K562 (cell line): ENCODE measurements at regions not wholly inside any gene's neighbourhood (a gene's known extent, or its start where the extent isn't known, plus 50 kb on each side); places are given as distances from the start of the nearest gene placed in this dataset.

ENCODE experiments used
- BMI1 ChIP-seq: fragments of 150-350 bp; IDR thresholded peaks from 2 replicates; pipeline ENCODE4 v1.6.1; 2014; ENCODE audit warnings: low read length
- CAMTA2 ChIP-seq: fragments of 250-450 bp; sonication (Bioruptor Pico); conservative IDR thresholded peaks from 2 replicates; pipeline ENCODE4 v1.5.1; 2022
- CBX3 ChIP-seq, 2 experiments: IDR thresholded peaks; 1 replicate in 1 of 2; 2 replicates in 1 of 2; pipeline ENCODE4 v1.6.1; 2012; ENCODE audit warnings: inconsistent platforms in 2 of 2, low read length in 2 of 2, borderline replicate concordance in 1 of 2, control low read depth in 1 of 2
- FOXP1 ChIP-seq: sonication (generic); formaldehyde crosslinking; IDR thresholded peaks from 2 replicates; pipeline ENCODE4 v1.8.0; 2022; ENCODE audit warnings: mild to moderate bottlenecking, missing genetic modification reagents
- HDAC1 ChIP-seq, 2 experiments: fragments of 450-650 bp; IDR thresholded peaks; 2 replicates each; pipeline ENCODE4 v1.6.1; 2016 to 2017; ENCODE audit warnings: inconsistent platforms in 1 of 2, mild to moderate bottlenecking in 1 of 2, moderate library complexity in 1 of 2
- KDM4B ChIP-seq, 2 experiments: fragments of 450-650 bp in 1 of 2; sonication (generic) in 1 of 2; IDR thresholded peaks; 2 replicates each; pipeline ENCODE4 v1.6.1; 2016 to 2017; ENCODE audit warnings: borderline replicate concordance in 2 of 2, antibody characterized with exemption in 1 of 2, low read depth in 1 of 2, mild to moderate bottlenecking in 1 of 2
- L3MBTL2 ChIP-seq: fragments of 450-650 bp; IDR thresholded peaks from 2 replicates; pipeline ENCODE4 v1.6.1; 2016; ENCODE audit warnings: mild to moderate bottlenecking, moderate library complexity
- MCM2 ChIP-seq: fragments of 450-650 bp; IDR thresholded peaks from 2 replicates; pipeline ENCODE4 v1.6.1; 2017; ENCODE audit warnings: low read depth, mild to moderate bottlenecking
- NEUROD1 ChIP-seq: fragments of 150-350 bp; IDR thresholded peaks from 2 replicates; pipeline ENCODE4 v1.6.1; 2014; ENCODE audit warnings: borderline replicate concordance, low read length, low read depth; ENCODE audit not compliant: partially characterized antibody
- NFXL1 ChIP-seq: fragments of 450-650 bp; formaldehyde crosslinking; IDR thresholded peaks from 2 replicates; pipeline ENCODE4 v1.4.0; 2021; ENCODE audit warnings: mild to moderate bottlenecking
- NFYB ChIP-seq: IDR thresholded peaks from 2 replicates; pipeline ENCODE4 v1.6.1; 2011; ENCODE audit warnings: mild to moderate bottlenecking, moderate library complexity; ENCODE audit not compliant: insufficient read length; ENCODE audit errors: extremely low read depth
- RAD21 ChIP-seq, 2 experiments: fragments of 250-450 bp in 1 of 2; fragments of 450-650 bp in 1 of 2; sonication (Bioruptor Pico) in 1 of 2; formaldehyde crosslinking in 1 of 2; IDR thresholded peaks in 1 of 2; conservative IDR thresholded peaks in 1 of 2; 2 replicates each; pipeline versions ENCODE4 v1.4.0 to v1.8.0; 2020 to 2022; ENCODE audit warnings: mild to moderate bottlenecking in 2 of 2, moderate library complexity in 1 of 2
- RBM17 ChIP-seq: fragments of 200-400 bp; formaldehyde crosslinking; IDR thresholded peaks from 2 replicates; pipeline ENCODE4 v1.6.1; 2017; ENCODE audit warnings: low read depth, mild to moderate bottlenecking, low read length, borderline replicate concordance
- SMAD2 ChIP-seq: fragments of 150-350 bp; IDR thresholded peaks from 2 replicates; pipeline ENCODE4 v1.6.1; 2014; ENCODE audit warnings: low read depth, mild to moderate bottlenecking, low read length
- SMAD3 ChIP-seq: fragments of 450-650 bp; formaldehyde crosslinking; conservative IDR thresholded peaks from 2 replicates; pipeline ENCODE4 v1.4.0; 2020; ENCODE audit warnings: mild to moderate bottlenecking
- TAF9B ChIP-seq: fragments of 450-650 bp; IDR thresholded peaks from 2 replicates; pipeline ENCODE4 v1.6.1; 2018; ENCODE audit warnings: mild to moderate bottlenecking; ENCODE audit not compliant: partially characterized antibody
- WHSC1 ChIP-seq: IDR thresholded peaks from one replicate; pipeline ENCODE4 v1.6.1; 2012; ENCODE audit warnings: low read length, control low read depth, inconsistent platforms
- ZBTB17 ChIP-seq: fragments of 450-650 bp; formaldehyde crosslinking; IDR thresholded peaks from 2 replicates; pipeline ENCODE4 v1.4.0; 2020; ENCODE audit warnings: mild to moderate bottlenecking
- ZNF12 ChIP-seq: sonication (generic); formaldehyde crosslinking; IDR thresholded peaks from 2 replicates; pipeline ENCODE4 v1.4.0; 2020; ENCODE audit warnings: mild to moderate bottlenecking, missing genetic modification reagents
- ZNF57 ChIP-seq: fragments of 450-650 bp; formaldehyde crosslinking; IDR thresholded peaks from 2 replicates; pipeline ENCODE4 v1.4.0; 2020; ENCODE audit warnings: mild to moderate bottlenecking, moderate library complexity
- TF ChIP-seq, protein P1 (sequence below): fragments of 450-650 bp; IDR thresholded peaks from 2 replicates; pipeline ENCODE4 v1.6.1; 2016; ENCODE audit warnings: missing biosample characterization, missing genetic modification characterization
- TF ChIP-seq, protein P2 (sequence below), 3 experiments: IDR thresholded peaks in 2 of 3; conservative IDR thresholded peaks in 1 of 3; 2 replicates each; pipeline ENCODE4 v1.5.1; 2011 to 2012; ENCODE audit warnings: low read length in 3 of 3, mild to moderate bottlenecking in 3 of 3, control low read depth in 2 of 3, improper control_type of control experiment in 1 of 3, inconsistent platforms in 1 of 3, low read depth in 1 of 3, mixed read lengths in 1 of 3, moderate library complexity in 1 of 3; ENCODE audit not compliant: insufficient read depth in 2 of 3
- TF ChIP-seq, protein P3 (sequence below): fragments of 450-650 bp; IDR thresholded peaks from 2 replicates; pipeline ENCODE4 v1.6.1; 2017; ENCODE audit warnings: antibody characterized with exemption, mild to moderate bottlenecking

DNA sequence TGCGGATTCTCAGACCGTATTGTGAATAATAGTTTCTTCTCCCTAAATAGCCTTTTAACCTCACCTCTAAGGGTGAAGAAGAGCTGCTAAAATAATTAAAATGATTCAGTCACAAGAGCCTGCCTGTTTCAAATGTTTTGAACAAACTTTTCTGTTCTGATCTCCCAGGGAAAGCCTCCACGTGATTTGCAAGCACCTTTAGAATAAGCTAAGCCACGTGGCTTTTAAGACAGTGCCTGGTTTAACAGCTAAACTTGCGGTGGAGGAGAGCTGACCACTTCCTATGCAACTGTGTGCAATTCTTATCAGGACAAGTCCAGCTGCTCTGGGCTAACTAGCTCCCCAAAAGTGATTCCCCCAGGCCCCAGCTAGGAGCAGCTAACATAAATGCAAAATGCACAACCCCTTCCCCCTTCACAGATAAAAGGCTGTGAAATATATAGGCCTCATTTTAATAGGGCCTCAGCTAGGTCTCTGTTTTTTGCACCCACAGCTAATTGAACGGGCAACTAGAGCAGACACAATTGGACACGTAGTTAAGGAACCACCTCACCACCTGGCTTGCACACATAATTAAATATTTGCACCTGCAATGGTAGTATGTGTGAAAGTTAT is 401.2 kb upstream of the NR2F2 start (continued):
- TF ChIP-seq BMI1 (no peak), ZNF12 (no peak), TAF9B (peak; percentile 48), NFYB (no peak), NEUROD1 (peak; percentile 87), ZNF57 (CRISPR knock-in tag) (no peak), CBX3 (IDR thresholded peaks at IDR 0.05; ENCODE audit: borderline replicate concordance in 1 of 2, low read length in 2 of 2) (peak in 1 of 2 experiments; percentile 96; a peak in 2 of 3 replicates), FOXP1 (peak; percentile 85; the same call in 1 of the 2 replicates), KDM4B (IDR thresholded peaks at IDR 0.05; ENCODE audit: borderline replicate concordance in 2 of 2, low read depth in 1 of 2) (no peak), MCM2 (no peak), ZBTB17 (CRISPR knock-in tag) (no peak; the same call in 1 of the 2 replicates), WHSC1 (no peak), SMAD3 (peak; percentile 43; the same call in 1 of the 2 replicates), NFXL1 (CRISPR knock-in tag) (no peak; the same call in 1 of the 2 replicates), RBM17 (no peak), HDAC1 (IDR thresholded peaks at IDR 0.05) (peak in 1 of 2 experiments; percentile 73; a peak in 2 of 4 replicates), L3MBTL2 (peak; percentile 100), RAD21 (CRISPR knock-in tag; conservative IDR thresholded peaks at IDR 0.05 in 1 of 2, IDR thresholded peaks at IDR 0.05 in 1 of 2) (peak; percentile 57 to 62), SMAD2 (no peak), CAMTA2 (CRISPR knock-in tag) (no peak)
- TF ChIP-seq, protein P1, sequence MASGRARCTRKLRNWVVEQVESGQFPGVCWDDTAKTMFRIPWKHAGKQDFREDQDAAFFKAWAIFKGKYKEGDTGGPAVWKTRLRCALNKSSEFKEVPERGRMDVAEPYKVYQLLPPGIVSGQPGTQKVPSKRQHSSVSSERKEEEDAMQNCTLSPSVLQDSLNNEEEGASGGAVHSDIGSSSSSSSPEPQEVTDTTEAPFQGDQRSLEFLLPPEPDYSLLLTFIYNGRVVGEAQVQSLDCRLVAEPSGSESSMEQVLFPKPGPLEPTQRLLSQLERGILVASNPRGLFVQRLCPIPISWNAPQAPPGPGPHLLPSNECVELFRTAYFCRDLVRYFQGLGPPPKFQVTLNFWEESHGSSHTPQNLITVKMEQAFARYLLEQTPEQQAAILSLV = peak; percentile 61; the same call in 1 of the 2 replicates
- TF ChIP-seq, protein P2, sequence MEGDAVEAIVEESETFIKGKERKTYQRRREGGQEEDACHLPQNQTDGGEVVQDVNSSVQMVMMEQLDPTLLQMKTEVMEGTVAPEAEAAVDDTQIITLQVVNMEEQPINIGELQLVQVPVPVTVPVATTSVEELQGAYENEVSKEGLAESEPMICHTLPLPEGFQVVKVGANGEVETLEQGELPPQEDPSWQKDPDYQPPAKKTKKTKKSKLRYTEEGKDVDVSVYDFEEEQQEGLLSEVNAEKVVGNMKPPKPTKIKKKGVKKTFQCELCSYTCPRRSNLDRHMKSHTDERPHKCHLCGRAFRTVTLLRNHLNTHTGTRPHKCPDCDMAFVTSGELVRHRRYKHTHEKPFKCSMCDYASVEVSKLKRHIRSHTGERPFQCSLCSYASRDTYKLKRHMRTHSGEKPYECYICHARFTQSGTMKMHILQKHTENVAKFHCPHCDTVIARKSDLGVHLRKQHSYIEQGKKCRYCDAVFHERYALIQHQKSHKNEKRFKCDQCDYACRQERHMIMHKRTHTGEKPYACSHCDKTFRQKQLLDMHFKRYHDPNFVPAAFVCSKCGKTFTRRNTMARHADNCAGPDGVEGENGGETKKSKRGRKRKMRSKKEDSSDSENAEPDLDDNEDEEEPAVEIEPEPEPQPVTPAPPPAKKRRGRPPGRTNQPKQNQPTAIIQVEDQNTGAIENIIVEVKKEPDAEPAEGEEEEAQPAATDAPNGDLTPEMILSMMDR (IDR thresholded peaks at IDR 0.05 in 2 of 3, conservative IDR thresholded peaks at IDR 0.05 in 1 of 3; ENCODE audit: insufficient read depth in 2 of 3, low read depth in 1 of 3, low read length in 3 of 3) = no peak
- TF ChIP-seq, protein P3, sequence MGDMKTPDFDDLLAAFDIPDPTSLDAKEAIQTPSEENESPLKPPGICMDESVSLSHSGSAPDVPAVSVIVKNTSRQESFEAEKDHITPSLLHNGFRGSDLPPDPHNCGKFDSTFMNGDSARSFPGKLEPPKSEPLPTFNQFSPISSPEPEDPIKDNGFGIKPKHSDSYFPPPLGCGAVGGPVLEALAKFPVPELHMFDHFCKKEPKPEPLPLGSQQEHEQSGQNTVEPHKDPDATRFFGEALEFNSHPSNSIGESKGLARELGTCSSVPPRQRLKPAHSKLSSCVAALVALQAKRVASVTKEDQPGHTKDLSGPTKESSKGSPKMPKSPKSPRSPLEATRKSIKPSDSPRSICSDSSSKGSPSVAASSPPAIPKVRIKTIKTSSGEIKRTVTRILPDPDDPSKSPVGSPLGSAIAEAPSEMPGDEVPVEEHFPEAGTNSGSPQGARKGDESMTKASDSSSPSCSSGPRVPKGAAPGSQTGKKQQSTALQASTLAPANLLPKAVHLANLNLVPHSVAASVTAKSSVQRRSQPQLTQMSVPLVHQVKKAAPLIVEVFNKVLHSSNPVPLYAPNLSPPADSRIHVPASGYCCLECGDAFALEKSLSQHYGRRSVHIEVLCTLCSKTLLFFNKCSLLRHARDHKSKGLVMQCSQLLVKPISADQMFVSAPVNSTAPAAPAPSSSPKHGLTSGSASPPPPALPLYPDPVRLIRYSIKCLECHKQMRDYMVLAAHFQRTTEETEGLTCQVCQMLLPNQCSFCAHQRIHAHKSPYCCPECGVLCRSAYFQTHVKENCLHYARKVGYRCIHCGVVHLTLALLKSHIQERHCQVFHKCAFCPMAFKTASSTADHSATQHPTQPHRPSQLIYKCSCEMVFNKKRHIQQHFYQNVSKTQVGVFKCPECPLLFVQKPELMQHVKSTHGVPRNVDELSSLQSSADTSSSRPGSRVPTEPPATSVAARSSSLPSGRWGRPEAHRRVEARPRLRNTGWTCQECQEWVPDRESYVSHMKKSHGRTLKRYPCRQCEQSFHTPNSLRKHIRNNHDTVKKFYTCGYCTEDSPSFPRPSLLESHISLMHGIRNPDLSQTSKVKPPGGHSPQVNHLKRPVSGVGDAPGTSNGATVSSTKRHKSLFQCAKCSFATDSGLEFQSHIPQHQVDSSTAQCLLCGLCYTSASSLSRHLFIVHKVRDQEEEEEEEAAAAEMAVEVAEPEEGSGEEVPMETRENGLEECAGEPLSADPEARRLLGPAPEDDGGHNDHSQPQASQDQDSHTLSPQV = peak; percentile 98
